ENCODE measurements at regions not wholly inside any gene's neighbourhood (a gene's known extent, or its start where the extent isn't known, plus 50 kb on each side); places are given as distances from the start of the nearest gene placed in this dataset.

- peaks cover 0 to 7% (median 0%) of the 10 kb centered on the region in 7 donors for H3K27me3 ChIP-seq (replicated peaks in 1 of 7)
- DNase-seq, result no peak
- no peak overlapping the region for H3K4me3 ChIP-seq
- H3K4me1 ChIP-seq, result peaks cover 0 to 20% (median 1%) of the 10 kb centered on the region in 6 donors
- no peaks in the 10 kb centered on the region for H3K36me3 ChIP-seq
- 54 to 73% (median 60%) methylated on average over 4 of the region's 4 CpGs for WGBS, 5 donors
- H3K27ac ChIP-seq, result no peak overlapping the region
- intact Hi-C loops (cut with DNase I; ENCODE audit: low total_unique reads), result no loop called here
- H3K9me3 ChIP-seq, result no peaks in the 10 kb centered on the region
- no peak for TF ChIP-seq CTCF (IDR thresholded peaks at IDR 0.05 in 8 of 11, conservative IDR thresholded peaks at IDR 0.05 in 3 of 11)
- TF ChIP-seq POLR2A (IDR thresholded peaks at IDR 0.05), result no peak
- TF ChIP-seq POLR2AphosphoS5 (IDR thresholded peaks at IDR 0.05), result peak in 1 of 3 donors; percentile 71
Measured at GRCh38 chr20:8078528-8078914, 53.5 kb upstream of the PLCB1 start.

- Histone ChIP-seq H3K4me3 (no peak overlapping the region), H3K4me1 (peaks cover 0 to 16% (median 0%) of the 10 kb centered on the region in 6 donors), H3K27ac (no peak overlapping the region), H3K9me3 (no peaks in the 10 kb centered on the region), H3K27me3 (replicated peaks in 1 of 7) (peaks cover 0 to 7% (median 0%) of the 10 kb centered on the region in 7 donors), H3K36me3 (no peaks in the 10 kb centered on the region)
- DNase-seq, result no peak
- intact Hi-C loops (cut with DNase I; ENCODE audit: low total_unique reads), result no loop called here
- TF ChIP-seq POLR2AphosphoS5 (IDR thresholded peaks at IDR 0.05), result no peak
- no peak for TF ChIP-seq CTCF (IDR thresholded peaks at IDR 0.05 in 8 of 11, conservative IDR thresholded peaks at IDR 0.05 in 3 of 11)
- no peak for TF ChIP-seq POLR2A (IDR thresholded peaks at IDR 0.05)
Measured at GRCh38 chr20:8079976-8080375, 52.1 kb upstream of the PLCB1 start.

- H3K36me3 ChIP-seq, result no peaks in the 10 kb centered on the region
- no peaks in the 10 kb centered on the region for H3K9me3 ChIP-seq
- H3K27me3 ChIP-seq (replicated peaks in 1 of 7), result peaks cover 0 to 7% (median 0%) of the 10 kb centered on the region in 7 donors
Measured at GRCh38 chr20:8082025-8082424, 50.0 kb upstream of the PLCB1 start.

More at GRCh38 chr20:8082025-8082424, 50.0 kb upstream of the PLCB1 start:
- no peak overlapping the region for H3K4me3 ChIP-seq
- peaks cover 0 to 16% (median 0%) of the 10 kb centered on the region in 6 donors for H3K4me1 ChIP-seq
- peak overlapping the region in 4 of 8 donors; percentile 21 to 37 (median 28) for H3K27ac ChIP-seq
- TF ChIP-seq CTCF (IDR thresholded peaks at IDR 0.05 in 8 of 11, conservative IDR thresholded peaks at IDR 0.05 in 3 of 11), result peak in 3 of 11 experiments; percentile 11 to 17 (median 15)
- TF ChIP-seq POLR2AphosphoS5 (IDR thresholded peaks at IDR 0.05), result no peak
- no peak for DNase-seq
- intact Hi-C loops (cut with DNase I; ENCODE audit: low total_unique reads), result no loop called here
